ENCODE measurements at regions not wholly inside any gene's neighbourhood (a gene's known extent, or its start where the extent isn't known, plus 50 kb on each side); places are given as distances from the start of the nearest gene placed in this dataset.

DNA sequence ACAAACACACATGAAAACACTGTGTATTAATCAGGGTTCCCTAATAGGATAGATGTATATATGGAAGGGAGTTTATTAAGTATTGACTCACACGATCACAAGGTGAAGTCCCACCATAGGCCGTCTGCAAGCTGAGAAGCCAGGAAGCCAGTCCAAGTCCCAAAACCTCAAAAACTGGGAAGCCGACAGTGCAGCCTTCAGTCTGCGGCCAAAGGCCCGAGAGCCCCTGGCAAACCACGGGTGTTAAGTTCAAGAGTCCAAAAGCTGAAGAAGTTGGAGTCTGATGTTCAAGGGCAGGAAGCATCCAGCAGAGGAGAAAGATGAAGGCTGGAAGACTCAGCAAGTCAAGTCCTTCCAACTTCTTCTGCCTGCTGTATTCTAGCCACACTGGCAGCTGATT lies 1085.0 kb upstream of the TMEM132C start:
- H3K9ac ChIP-seq (ENCODE audit: control insufficient read depth, insufficient read depth, low read length): no peak overlapping the region
- no peaks in the 10 kb centered on the region; the same call in 1 of the 3 replicates for H3K9me3 ChIP-seq (replicated peaks; ENCODE audit: control insufficient read depth, insufficient read depth, low read length)
- H4K20me1 ChIP-seq (ENCODE audit: control insufficient read depth, insufficient read depth): no peaks in the 10 kb centered on the region
- H3K27ac ChIP-seq (ENCODE audit: control insufficient read depth, insufficient read depth): no peak overlapping the region
- ChIA-PET RAD21 (ENCODE audit: unreplicated experiment) (no interaction called here), CTCF (no interaction called here), POLR2A (no interaction called here), SMC1A (ENCODE audit: uncharacterized antibody, unreplicated experiment) (no interaction called here)
- H3K79me2 ChIP-seq (ENCODE audit: control insufficient read depth, insufficient read depth, low read length): no peaks in the 10 kb centered on the region
- in situ Hi-C loops (cut with MboI): no loop called here
- no peak overlapping the region for H2AFZ ChIP-seq (ENCODE audit: control insufficient read depth, low read depth, low read length)
- H3K27me3 ChIP-seq (replicated peaks in 1 of 2; ENCODE audit: control insufficient read depth in 2 of 2, insufficient read depth in 2 of 2, low read length in 1 of 2): no peaks in the 10 kb centered on the region
- H3K36me3 ChIP-seq (ENCODE audit: control insufficient read depth in 2 of 2, insufficient read depth in 2 of 2, low read length in 1 of 2): no peaks in the 10 kb centered on the region
- WGBS (ENCODE audit: insufficient coverage, insufficient replicate concordance, low lambda C conversion rate, missing lambda C conversion rate): 35% methylated on average over 6 of the region's 6 CpGs
- FAIRE-seq (no peak), DNase-seq (ENCODE audit: low read depth, low spot score) (no peak), ATAC-seq (no peak)
- no TSS peak for BruUV-seq (replicated peaks)
- H3K4me3 ChIP-seq: no peak overlapping the region
- H3K4me1 ChIP-seq (ENCODE audit: control insufficient read depth, insufficient read depth, low read length): no peaks in the 10 kb centered on the region
- TF ChIP-seq SMAD1 (IDR thresholded peaks at IDR 0.05; ENCODE audit: low read depth, partially characterized antibody): no peak
- no peak for TF ChIP-seq POLR2AphosphoS5 (IDR thresholded peaks at IDR 0.05; ENCODE audit: low read length)
- TF ChIP-seq RCOR1 (conservative IDR thresholded peaks at IDR 0.05; ENCODE audit: low read depth, low read length): no peak
- TF ChIP-seq ZNF24 (IDR thresholded peaks at IDR 0.05): no peak
- TF ChIP-seq PML (IDR thresholded peaks at IDR 0.05; ENCODE audit: low read length): no peak
- H3K4me2 ChIP-seq (ENCODE audit: control insufficient read depth, insufficient read depth): no peak overlapping the region
- intact Hi-C loops (cut with micrococcal nuclease; ENCODE audit: unreplicated experiment): no loop called here

DNA sequence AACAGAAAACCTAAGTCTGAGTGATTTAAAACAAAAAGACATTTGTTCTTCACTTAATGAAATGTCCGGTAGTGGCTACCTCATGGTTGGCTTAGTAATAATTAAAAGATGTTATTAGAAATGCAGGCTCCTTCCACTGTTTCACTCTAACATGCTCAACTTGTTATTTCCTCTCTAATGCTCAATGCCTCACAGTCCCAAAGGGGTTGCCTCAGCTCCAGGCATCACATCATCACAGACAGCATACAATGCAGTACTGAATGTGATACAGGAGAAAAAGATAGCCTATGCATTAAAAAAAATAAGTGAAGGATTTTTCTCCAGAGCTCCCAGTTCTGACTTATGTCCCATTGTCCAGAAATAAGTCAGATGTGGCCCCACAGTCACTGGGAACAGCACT lies 1077.0 kb upstream of the TMEM132C start:
- H2AFZ ChIP-seq (ENCODE audit: control insufficient read depth, low read depth, low read length): no peak overlapping the region
- no peak overlapping the region for H3K9ac ChIP-seq (ENCODE audit: control insufficient read depth, insufficient read depth, low read length)
- RAD21 ChIA-PET (ENCODE audit: unreplicated experiment): no interaction called here
- H3K36me3 ChIP-seq (ENCODE audit: control insufficient read depth in 2 of 2, insufficient read depth in 2 of 2, low read length in 1 of 2): no peaks in the 10 kb centered on the region
- WGBS (ENCODE audit: insufficient coverage, insufficient replicate concordance, low lambda C conversion rate, missing lambda C conversion rate): 82% methylated on average over 1 of the region's 1 CpG
- H3K27ac ChIP-seq (ENCODE audit: control insufficient read depth, insufficient read depth): no peak overlapping the region
- SMC1A ChIA-PET (ENCODE audit: uncharacterized antibody, unreplicated experiment): interaction anchor here (1.0 kb wide), 1 partner anchor 12 kb away, joined by 3 read pairs; no protein-coding TSS in a partner anchor
- BruUV-seq (replicated peaks): no TSS peak
- intact Hi-C loops (cut with micrococcal nuclease; ENCODE audit: unreplicated experiment) (no loop called here), in situ Hi-C loops (cut with MboI) (no loop called here)
- DNase-seq (ENCODE audit: low read depth, low spot score) (no peak), ATAC-seq (no peak), FAIRE-seq (no peak)
- H3K4me3 ChIP-seq: no peak overlapping the region
- no peaks in the 10 kb centered on the region for H3K79me2 ChIP-seq (ENCODE audit: control insufficient read depth, insufficient read depth, low read length)
- no peak overlapping the region for H3K4me2 ChIP-seq (ENCODE audit: control insufficient read depth, insufficient read depth)
- no peaks in the 10 kb centered on the region for H4K20me1 ChIP-seq (ENCODE audit: control insufficient read depth, insufficient read depth)
- H3K9me3 ChIP-seq (replicated peaks; ENCODE audit: control insufficient read depth, insufficient read depth, low read length): no peaks in the 10 kb centered on the region; the same call in 2 of the 3 replicates
- CTCF ChIA-PET: no interaction called here
- no peaks in the 10 kb centered on the region for H3K4me1 ChIP-seq (ENCODE audit: control insufficient read depth, insufficient read depth, low read length)
- no peaks in the 10 kb centered on the region for H3K27me3 ChIP-seq (replicated peaks in 1 of 2; ENCODE audit: control insufficient read depth in 2 of 2, insufficient read depth in 2 of 2, low read length in 1 of 2)
- POLR2A ChIA-PET: no interaction called here
- no peak for TF ChIP-seq ZNF384 (IDR thresholded peaks at IDR 0.05; ENCODE audit: borderline replicate concordance, low read depth, low read length)
- TF ChIP-seq, protein P1, sequence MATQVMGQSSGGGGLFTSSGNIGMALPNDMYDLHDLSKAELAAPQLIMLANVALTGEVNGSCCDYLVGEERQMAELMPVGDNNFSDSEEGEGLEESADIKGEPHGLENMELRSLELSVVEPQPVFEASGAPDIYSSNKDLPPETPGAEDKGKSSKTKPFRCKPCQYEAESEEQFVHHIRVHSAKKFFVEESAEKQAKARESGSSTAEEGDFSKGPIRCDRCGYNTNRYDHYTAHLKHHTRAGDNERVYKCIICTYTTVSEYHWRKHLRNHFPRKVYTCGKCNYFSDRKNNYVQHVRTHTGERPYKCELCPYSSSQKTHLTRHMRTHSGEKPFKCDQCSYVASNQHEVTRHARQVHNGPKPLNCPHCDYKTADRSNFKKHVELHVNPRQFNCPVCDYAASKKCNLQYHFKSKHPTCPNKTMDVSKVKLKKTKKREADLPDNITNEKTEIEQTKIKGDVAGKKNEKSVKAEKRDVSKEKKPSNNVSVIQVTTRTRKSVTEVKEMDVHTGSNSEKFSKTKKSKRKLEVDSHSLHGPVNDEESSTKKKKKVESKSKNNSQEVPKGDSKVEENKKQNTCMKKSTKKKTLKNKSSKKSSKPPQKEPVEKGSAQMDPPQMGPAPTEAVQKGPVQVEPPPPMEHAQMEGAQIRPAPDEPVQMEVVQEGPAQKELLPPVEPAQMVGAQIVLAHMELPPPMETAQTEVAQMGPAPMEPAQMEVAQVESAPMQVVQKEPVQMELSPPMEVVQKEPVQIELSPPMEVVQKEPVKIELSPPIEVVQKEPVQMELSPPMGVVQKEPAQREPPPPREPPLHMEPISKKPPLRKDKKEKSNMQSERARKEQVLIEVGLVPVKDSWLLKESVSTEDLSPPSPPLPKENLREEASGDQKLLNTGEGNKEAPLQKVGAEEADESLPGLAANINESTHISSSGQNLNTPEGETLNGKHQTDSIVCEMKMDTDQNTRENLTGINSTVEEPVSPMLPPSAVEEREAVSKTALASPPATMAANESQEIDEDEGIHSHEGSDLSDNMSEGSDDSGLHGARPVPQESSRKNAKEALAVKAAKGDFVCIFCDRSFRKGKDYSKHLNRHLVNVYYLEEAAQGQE (IDR thresholded peaks at IDR 0.05; ENCODE audit: low read depth, low read length): no peak
- TF ChIP-seq, protein P2, sequence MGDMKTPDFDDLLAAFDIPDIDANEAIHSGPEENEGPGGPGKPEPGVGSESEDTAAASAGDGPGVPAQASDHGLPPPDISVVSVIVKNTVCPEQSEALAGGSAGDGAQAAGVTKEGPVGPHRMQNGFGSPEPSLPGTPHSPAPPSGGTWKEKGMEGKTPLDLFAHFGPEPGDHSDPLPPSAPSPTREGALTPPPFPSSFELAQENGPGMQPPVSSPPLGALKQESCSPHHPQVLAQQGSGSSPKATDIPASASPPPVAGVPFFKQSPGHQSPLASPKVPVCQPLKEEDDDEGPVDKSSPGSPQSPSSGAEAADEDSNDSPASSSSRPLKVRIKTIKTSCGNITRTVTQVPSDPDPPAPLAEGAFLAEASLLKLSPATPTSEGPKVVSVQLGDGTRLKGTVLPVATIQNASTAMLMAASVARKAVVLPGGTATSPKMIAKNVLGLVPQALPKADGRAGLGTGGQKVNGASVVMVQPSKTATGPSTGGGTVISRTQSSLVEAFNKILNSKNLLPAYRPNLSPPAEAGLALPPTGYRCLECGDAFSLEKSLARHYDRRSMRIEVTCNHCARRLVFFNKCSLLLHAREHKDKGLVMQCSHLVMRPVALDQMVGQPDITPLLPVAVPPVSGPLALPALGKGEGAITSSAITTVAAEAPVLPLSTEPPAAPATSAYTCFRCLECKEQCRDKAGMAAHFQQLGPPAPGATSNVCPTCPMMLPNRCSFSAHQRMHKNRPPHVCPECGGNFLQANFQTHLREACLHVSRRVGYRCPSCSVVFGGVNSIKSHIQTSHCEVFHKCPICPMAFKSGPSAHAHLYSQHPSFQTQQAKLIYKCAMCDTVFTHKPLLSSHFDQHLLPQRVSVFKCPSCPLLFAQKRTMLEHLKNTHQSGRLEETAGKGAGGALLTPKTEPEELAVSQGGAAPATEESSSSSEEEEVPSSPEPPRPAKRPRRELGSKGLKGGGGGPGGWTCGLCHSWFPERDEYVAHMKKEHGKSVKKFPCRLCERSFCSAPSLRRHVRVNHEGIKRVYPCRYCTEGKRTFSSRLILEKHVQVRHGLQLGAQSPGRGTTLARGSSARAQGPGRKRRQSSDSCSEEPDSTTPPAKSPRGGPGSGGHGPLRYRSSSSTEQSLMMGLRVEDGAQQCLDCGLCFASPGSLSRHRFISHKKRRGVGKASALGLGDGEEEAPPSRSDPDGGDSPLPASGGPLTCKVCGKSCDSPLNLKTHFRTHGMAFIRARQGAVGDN (IDR thresholded peaks at IDR 0.05): no peak
- TF ChIP-seq EGR1 (IDR thresholded peaks at IDR 0.05; ENCODE audit: borderline replicate concordance in 1 of 2, low read depth in 2 of 2, low read length in 2 of 2): no peak
- TF ChIP-seq NR2C2 (IDR thresholded peaks at IDR 0.05; ENCODE audit: borderline replicate concordance, control insufficient read depth, insufficient read length, low read depth): no peak
- TF ChIP-seq TAF1 (IDR thresholded peaks at IDR 0.05; ENCODE audit: borderline replicate concordance, low read depth, low read length): no peak
